ENCODE measurements at regions not wholly inside any gene's neighbourhood (a gene's known extent, or its start where the extent isn't known, plus 50 kb on each side); places are given as distances from the start of the nearest gene placed in this dataset.

DNA sequence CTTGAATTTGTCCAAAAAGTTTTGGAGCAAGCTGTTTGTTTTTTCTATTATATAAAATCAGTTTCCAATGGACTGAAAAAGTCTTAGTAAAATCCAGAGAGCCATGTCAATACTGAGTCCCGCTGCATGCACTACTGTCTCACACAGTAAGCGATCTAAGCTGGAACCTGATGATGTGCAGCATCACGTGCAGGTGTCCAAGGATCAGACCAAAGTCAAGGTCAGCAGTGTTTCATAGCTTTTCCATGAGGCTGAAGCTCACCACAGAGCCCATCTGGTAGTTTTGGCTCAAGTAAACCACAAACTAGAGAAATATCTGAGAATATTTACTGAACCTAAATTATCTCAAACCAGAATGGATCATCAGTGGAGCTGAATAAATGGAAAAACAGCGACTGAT is 784.0 kb upstream of the SEMA6D start:
- no peak for TF ChIP-seq EZH2phosphoT487 (IDR thresholded peaks at IDR 0.05; ENCODE audit: borderline replicate concordance, low read depth, low read length)
- TF ChIP-seq, protein P1, sequence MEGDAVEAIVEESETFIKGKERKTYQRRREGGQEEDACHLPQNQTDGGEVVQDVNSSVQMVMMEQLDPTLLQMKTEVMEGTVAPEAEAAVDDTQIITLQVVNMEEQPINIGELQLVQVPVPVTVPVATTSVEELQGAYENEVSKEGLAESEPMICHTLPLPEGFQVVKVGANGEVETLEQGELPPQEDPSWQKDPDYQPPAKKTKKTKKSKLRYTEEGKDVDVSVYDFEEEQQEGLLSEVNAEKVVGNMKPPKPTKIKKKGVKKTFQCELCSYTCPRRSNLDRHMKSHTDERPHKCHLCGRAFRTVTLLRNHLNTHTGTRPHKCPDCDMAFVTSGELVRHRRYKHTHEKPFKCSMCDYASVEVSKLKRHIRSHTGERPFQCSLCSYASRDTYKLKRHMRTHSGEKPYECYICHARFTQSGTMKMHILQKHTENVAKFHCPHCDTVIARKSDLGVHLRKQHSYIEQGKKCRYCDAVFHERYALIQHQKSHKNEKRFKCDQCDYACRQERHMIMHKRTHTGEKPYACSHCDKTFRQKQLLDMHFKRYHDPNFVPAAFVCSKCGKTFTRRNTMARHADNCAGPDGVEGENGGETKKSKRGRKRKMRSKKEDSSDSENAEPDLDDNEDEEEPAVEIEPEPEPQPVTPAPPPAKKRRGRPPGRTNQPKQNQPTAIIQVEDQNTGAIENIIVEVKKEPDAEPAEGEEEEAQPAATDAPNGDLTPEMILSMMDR (conservative IDR thresholded peaks at IDR 0.05; ENCODE audit: low read length) = no peak

Data from OCI-LY7 (cell line).